ENCODE measurements at regions not wholly inside any gene's neighbourhood (a gene's known extent, or its start where the extent isn't known, plus 50 kb on each side); places are given as distances from the start of the nearest gene placed in this dataset.

DNA sequence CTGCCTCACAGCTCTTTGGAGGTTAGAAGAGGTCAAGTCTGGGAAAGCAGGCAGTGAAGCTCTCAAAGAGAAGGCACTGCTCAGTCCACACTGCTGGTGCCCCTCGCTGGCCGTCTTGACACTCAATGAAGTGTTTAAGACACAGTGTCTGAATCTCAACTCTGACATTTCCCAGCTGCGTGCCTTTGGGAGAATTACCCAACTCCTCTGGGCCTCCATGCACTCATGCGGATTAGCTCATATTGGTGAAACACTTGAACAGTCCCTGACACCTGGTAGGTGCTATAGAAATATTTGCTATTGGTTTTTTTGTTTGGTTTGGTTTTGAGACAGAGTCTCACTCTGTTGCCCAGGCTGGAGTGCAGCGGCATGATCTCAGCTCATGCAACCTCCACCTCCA lies 281.0 kb downstream of the SRBD1 start:
- no peak for TF ChIP-seq EZH2 (IDR thresholded peaks at IDR 0.05; ENCODE audit: borderline replicate concordance)
- TF ChIP-seq, protein P1, sequence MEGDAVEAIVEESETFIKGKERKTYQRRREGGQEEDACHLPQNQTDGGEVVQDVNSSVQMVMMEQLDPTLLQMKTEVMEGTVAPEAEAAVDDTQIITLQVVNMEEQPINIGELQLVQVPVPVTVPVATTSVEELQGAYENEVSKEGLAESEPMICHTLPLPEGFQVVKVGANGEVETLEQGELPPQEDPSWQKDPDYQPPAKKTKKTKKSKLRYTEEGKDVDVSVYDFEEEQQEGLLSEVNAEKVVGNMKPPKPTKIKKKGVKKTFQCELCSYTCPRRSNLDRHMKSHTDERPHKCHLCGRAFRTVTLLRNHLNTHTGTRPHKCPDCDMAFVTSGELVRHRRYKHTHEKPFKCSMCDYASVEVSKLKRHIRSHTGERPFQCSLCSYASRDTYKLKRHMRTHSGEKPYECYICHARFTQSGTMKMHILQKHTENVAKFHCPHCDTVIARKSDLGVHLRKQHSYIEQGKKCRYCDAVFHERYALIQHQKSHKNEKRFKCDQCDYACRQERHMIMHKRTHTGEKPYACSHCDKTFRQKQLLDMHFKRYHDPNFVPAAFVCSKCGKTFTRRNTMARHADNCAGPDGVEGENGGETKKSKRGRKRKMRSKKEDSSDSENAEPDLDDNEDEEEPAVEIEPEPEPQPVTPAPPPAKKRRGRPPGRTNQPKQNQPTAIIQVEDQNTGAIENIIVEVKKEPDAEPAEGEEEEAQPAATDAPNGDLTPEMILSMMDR (IDR thresholded peaks at IDR 0.05; ENCODE audit: poor library complexity) = no peak
- TF ChIP-seq EZH2phosphoT487 (IDR thresholded peaks at IDR 0.05; ENCODE audit: low read depth, severe bottlenecking, unreplicated experiment) = no peak
